Stimulated activated CD4-positive, alpha-beta T cell treated with anti-CD3 and anti-CD28 coated beads, TNF-alpha, amount 100 ng/mL, for 24 hours (primary cell): ENCODE measurements at regions not wholly inside any gene's neighbourhood (a gene's known extent, or its start where the extent isn't known, plus 50 kb on each side); places are given as distances from the start of the nearest gene placed in this dataset.

Experiments used
- DNase-seq, 3 experiments: peaks; one replicate each; pipeline ENCODE4 v3.0.0-alpha.2; 2020; ENCODE audit warnings: low read depth in 3 of 3

GRCh38 chr10:21327289-21327993 lies 198.0 kb downstream of the SKIDA1 start:
- no peak for DNase-seq

- DNase-seq: no peak
These were observed 198.7 kb downstream of the SKIDA1 start for GRCh38 chr10:21326594-21327288.

- DNase-seq: no peak
These were observed 206.8 kb downstream of the SKIDA1 start for GRCh38 chr10:21318540-21319167.

GRCh38 chr10:21317902-21318301 lies 207.6 kb downstream of the SKIDA1 start:
- no peak for DNase-seq

- no peak for DNase-seq
These were observed 209.7 kb downstream of the SKIDA1 start for GRCh38 chr10:21315645-21316220.

- DNase-seq: no peak
These were observed 210.4 kb downstream of the SKIDA1 start for GRCh38 chr10:21314906-21315644.

- no peak for DNase-seq
These were observed 211.3 kb downstream of the SKIDA1 start for GRCh38 chr10:21314111-21314626.

- no peak for DNase-seq
These were observed 211.8 kb downstream of the SKIDA1 start for GRCh38 chr10:21313691-21314090.

- DNase-seq: no peak
These were observed 214.1 kb downstream of the SKIDA1 start for GRCh38 chr10:21311426-21311825.

GRCh38 chr10:21309427-21309826 lies 216.1 kb downstream of the SKIDA1 start:
- DNase-seq: no peak

GRCh38 chr10:21308946-21309345 lies 216.5 kb downstream of the SKIDA1 start:
- DNase-seq: no peak

GRCh38 chr10:21308018-21308417 lies 217.5 kb downstream of the SKIDA1 start:
- DNase-seq: no peak

- DNase-seq: no peak
These were observed 220.9 kb downstream of the SKIDA1 start for GRCh38 chr10:21304608-21305007.

GRCh38 chr10:21304198-21304597 lies 221.3 kb downstream of the SKIDA1 start:
- DNase-seq: no peak

GRCh38 chr10:21300551-21300950 lies 224.9 kb downstream of the SKIDA1 start:
- no peak for DNase-seq

GRCh38 chr10:21299330-21299729 lies 226.2 kb downstream of the SKIDA1 start:
- DNase-seq: no peak

GRCh38 chr10:21298701-21299100 lies 226.8 kb downstream of the SKIDA1 start:
- DNase-seq: no peak

GRCh38 chr10:21297603-21298383 lies 227.7 kb downstream of the SKIDA1 start:
- DNase-seq: no peak

GRCh38 chr10:21296575-21297355 lies 228.7 kb downstream of the SKIDA1 start:
- no peak for DNase-seq
